IMR-90 (cell line): ENCODE measurements at regions not wholly inside any gene's neighbourhood (a gene's known extent, or its start where the extent isn't known, plus 50 kb on each side); places are given as distances from the start of the nearest gene placed in this dataset.

Source experiments
- ATAC-seq: fragments of 200-7000 bp; cut with Tn5 transposase; 2 replicates; pipeline ENCODE4 v1.9.1; 2020; ENCODE audit warnings: low read depth, mild to moderate bottlenecking, moderate library complexity
- BruUV-seq: library from RNA; stranded (reverse); fragments of 400-500 nt; replicated peaks from 2 replicates; lab custom pipeline; 2021; lab: Mats Ljungman, UMichigan
- CTCF ChIA-PET: fragments of 300-600 bp; formaldehyde crosslinking; extraction: SDS; loops from one replicate; lab custom pipeline; 2021; ENCODE audit warnings: antibody characterized with exemption; lab: Yijun Ruan, JAX
- POLR2A ChIA-PET: fragments of 300-600 bp; sonication (Branson Sonifier 250); formaldehyde crosslinking; loops from one replicate; lab custom pipeline; 2022; ENCODE audit warnings: antibody characterized with exemption; ENCODE audit not compliant: unreplicated experiment; lab: Charles Lee
- DNase-seq: peaks from one replicate; pipeline ENCODE4 v3.0.0; 2013
- H2AFZ ChIP-seq: replicated peaks from 2 replicates; pipeline ENCODE3; 2013; ENCODE audit warnings: low read length, mild to moderate bottlenecking; ENCODE audit not compliant: poor library complexity
- H2AK5ac ChIP-seq: 2 replicates; pipeline ENCODE4 v1.6.1; 2013; ENCODE audit warnings: low read depth, low read length, inconsistent platforms
- H2AK9ac ChIP-seq: replicated peaks from 2 replicates; pipeline ENCODE3; 2013; ENCODE audit warnings: mild to moderate bottlenecking, low read depth, low read length, moderate library complexity; ENCODE audit not compliant: poor library complexity
- H2BK120ac ChIP-seq: 2 replicates; pipeline ENCODE4 v1.6.1; 2013; ENCODE audit warnings: low read depth, low read length, inconsistent platforms
- H2BK15ac ChIP-seq: 3 replicates; pipeline ENCODE4 v1.6.1; 2013; ENCODE audit warnings: low read depth, low read length, inconsistent platforms
- H2BK20ac ChIP-seq: 2 replicates; pipeline ENCODE4 v1.6.1; 2013; ENCODE audit warnings: low read depth, mild to moderate bottlenecking, inconsistent platforms, low read length, moderate library complexity
- H2BK5ac ChIP-seq: 2 replicates; pipeline ENCODE4 v1.6.1; 2013; ENCODE audit warnings: mild to moderate bottlenecking, low read depth, low read length, inconsistent platforms; ENCODE audit not compliant: poor library complexity, severe bottlenecking
- H3K14ac ChIP-seq: replicated peaks from 2 replicates; pipeline ENCODE4 v1.6.1; 2013; ENCODE audit warnings: low read depth, low read length, inconsistent platforms
- H3K18ac ChIP-seq: 2 replicates; pipeline ENCODE4 v1.6.1; 2013; ENCODE audit warnings: low read depth, low read length, control low read depth
- H3K23ac ChIP-seq: 2 replicates; pipeline ENCODE4 v1.6.1; 2013; ENCODE audit warnings: low read depth, low read length, inconsistent platforms
- H3K27ac ChIP-seq: 2 replicates; pipeline ENCODE4 v1.5.1; 2013; ENCODE audit warnings: mild to moderate bottlenecking, control low read depth, low read length; ENCODE audit not compliant: insufficient read depth
- H3K27me3 ChIP-seq: 2 replicates; pipeline ENCODE4 v1.6.1; 2013; ENCODE audit warnings: low read length; ENCODE audit not compliant: control insufficient read depth, insufficient read depth
- H3K36me3 ChIP-seq: 2 replicates; pipeline ENCODE4 v1.6.1; 2013; ENCODE audit warnings: low read length, mixed read lengths; ENCODE audit not compliant: control insufficient read depth, insufficient read depth
- H3K4ac ChIP-seq: 2 replicates; pipeline ENCODE4 v1.6.1; 2013; ENCODE audit warnings: low read depth, low read length, inconsistent platforms
- H3K4me1 ChIP-seq: 2 replicates; pipeline ENCODE4 v1.6.1; 2013; ENCODE audit warnings: low read length, mixed read lengths; ENCODE audit not compliant: control insufficient read depth, insufficient read depth
- H3K4me2 ChIP-seq: 2 replicates; pipeline ENCODE4 v1.6.1; 2013; ENCODE audit warnings: low read depth, mild to moderate bottlenecking, control low read depth, low read length, moderate library complexity
- H3K4me3 ChIP-seq: 2 replicates; pipeline ENCODE4 v1.5.1; 2013; ENCODE audit warnings: low read depth, mild to moderate bottlenecking, control low read depth, low read length, moderate library complexity; ENCODE audit not compliant: insufficient read depth
- H3K56ac ChIP-seq: 2 replicates; pipeline ENCODE4 v1.6.1; 2013; ENCODE audit warnings: low read length, inconsistent platforms; ENCODE audit not compliant: insufficient read depth; ENCODE audit errors: extremely low read depth
- H3K79me1 ChIP-seq, 2 experiments: 2 replicates each; pipeline ENCODE4 v1.6.1; 2013; ENCODE audit warnings: low read length in 2 of 2, inconsistent platforms in 1 of 2, low read depth in 1 of 2
- H3K9ac ChIP-seq: 2 replicates; pipeline ENCODE4 v1.6.1; 2013; ENCODE audit warnings: low read depth, low read length, control low read depth
- H3K9me1 ChIP-seq: 2 replicates; pipeline ENCODE4 v1.6.1; 2013; ENCODE audit warnings: low read length, inconsistent platforms; ENCODE audit not compliant: insufficient read depth
- H3K9me3 ChIP-seq: 2 replicates; pipeline ENCODE4 v1.6.1; 2013; ENCODE audit warnings: low read length; ENCODE audit not compliant: control insufficient read depth, insufficient read depth
- H4K20me1 ChIP-seq: 2 replicates; pipeline ENCODE4 v1.6.1; 2013; ENCODE audit warnings: low read length, inconsistent platforms; ENCODE audit not compliant: insufficient read depth
- H4K5ac ChIP-seq: 2 replicates; pipeline ENCODE4 v1.6.1; 2013; ENCODE audit warnings: mild to moderate bottlenecking, low read depth, low read length, control low read depth
- H4K8ac ChIP-seq, 2 experiments: 2 replicates each; pipeline ENCODE4 v1.6.1; 2013; ENCODE audit warnings: low read depth in 2 of 2, low read length in 2 of 2, control low read depth in 1 of 2, inconsistent platforms in 1 of 2
- H4K91ac ChIP-seq: 2 replicates; pipeline ENCODE4 v1.6.1; 2013; ENCODE audit warnings: low read depth, low read length, inconsistent platforms; ENCODE audit not compliant: insufficient read depth
- BHLHE40 ChIP-seq: fragments of 150-350 bp; IDR thresholded peaks from 2 replicates; pipeline ENCODE4 v1.6.1; 2016; ENCODE audit warnings: mild to moderate bottlenecking, low read depth, low read length
- CEBPB ChIP-seq: IDR thresholded peaks from 2 replicates; pipeline ENCODE4 v1.6.1; 2012; ENCODE audit warnings: low read depth, low read length, improper control_type of control experiment
- CHD1 ChIP-seq: IDR thresholded peaks from 2 replicates; pipeline ENCODE4 v1.6.1; 2012; ENCODE audit warnings: low read depth, low read length, improper control_type of control experiment
- CTCF ChIP-seq: conservative IDR thresholded peaks from 2 replicates; pipeline ENCODE4 v1.5.1; 2012; ENCODE audit warnings: mild to moderate bottlenecking, low read depth, low read length, improper control_type of control experiment
- ELK1 ChIP-seq: fragments of 150-350 bp; IDR thresholded peaks from 2 replicates; pipeline ENCODE4 v1.6.1; 2016; ENCODE audit warnings: low read depth, mild to moderate bottlenecking, low read length, moderate library complexity, borderline replicate concordance
- FOS ChIP-seq: fragments of 150-350 bp; IDR thresholded peaks from 2 replicates; pipeline ENCODE4 v1.6.1; 2016; ENCODE audit warnings: low read depth, low read length
- MAFK ChIP-seq: IDR thresholded peaks from 2 replicates; pipeline ENCODE4 v1.6.1; 2012; ENCODE audit warnings: low read depth, low read length, improper control_type of control experiment
- MAZ ChIP-seq: IDR thresholded peaks from 2 replicates; pipeline ENCODE4 v1.6.1; 2012; ENCODE audit warnings: low read depth, mild to moderate bottlenecking, low read length, improper control_type of control experiment, moderate library complexity, borderline replicate concordance
- MXI1 ChIP-seq: IDR thresholded peaks from 2 replicates; pipeline ENCODE4 v1.6.1; 2012; ENCODE audit warnings: low read depth, mild to moderate bottlenecking, low read length, moderate library complexity, borderline replicate concordance
- NFE2L2 ChIP-seq: fragments of 150-350 bp; IDR thresholded peaks from 2 replicates; pipeline ENCODE4 v1.6.1; 2016; ENCODE audit warnings: low read depth, mild to moderate bottlenecking, low read length
- POLR2A ChIP-seq: IDR thresholded peaks from 2 replicates; pipeline ENCODE4 v1.6.1; 2012; ENCODE audit warnings: mild to moderate bottlenecking, low read depth, low read length
- RAD21 ChIP-seq: IDR thresholded peaks from 2 replicates; pipeline ENCODE4 v1.6.1; 2012; ENCODE audit warnings: low read length, improper control_type of control experiment
- RCOR1 ChIP-seq: IDR thresholded peaks from 2 replicates; pipeline ENCODE4 v1.6.1; 2012; ENCODE audit warnings: mild to moderate bottlenecking, low read length, improper control_type of control experiment; ENCODE audit not compliant: insufficient replicate concordance
- RFX5 ChIP-seq: IDR thresholded peaks from 2 replicates; pipeline ENCODE4 v1.8.0; 2012; ENCODE audit warnings: low read depth, mild to moderate bottlenecking, low read length, moderate library complexity
- SMC3 ChIP-seq: fragments of 150-350 bp; IDR thresholded peaks from 2 replicates; pipeline ENCODE4 v1.6.1; 2016; ENCODE audit warnings: low read depth, mild to moderate bottlenecking, antibody characterized with exemption, low read length, moderate library complexity
- USF2 ChIP-seq: fragments of 150-350 bp; IDR thresholded peaks from 2 replicates; pipeline ENCODE4 v1.6.1; 2017; ENCODE audit warnings: mild to moderate bottlenecking, antibody characterized with exemption, low read length, low read depth
- WGBS, 2 experiments: methylation state at CpG; one replicate each; pipeline versions ENCODE4 v1.1.5 to v1.1.7; 2013; ENCODE audit warnings: missing lambda C conversion rate in 2 of 2; ENCODE audit not compliant: insufficient read length in 1 of 2; ENCODE audit errors: extremely low coverage in 2 of 2; 5-methylcytosine and 5-hydroxymethylcytosine counted together
- dilution Hi-C: fragments of 300-500 bp; cut with HindIII; formaldehyde crosslinking; loops from one replicate; pipeline ENCODE4 v1.14.3; 2018; ENCODE audit warnings: low sequenced_read_pairs; ENCODE audit not compliant: unreplicated experiment
- in situ Hi-C: fragments of 300-500 bp; cut with MboI; formaldehyde crosslinking; loops from 3 replicates; pipeline ENCODE4 v1.14.3; 2019; ENCODE audit warnings: low sequenced_read_pairs, inconsistent platforms, mixed read lengths
- intact Hi-C: fragments of 100-400 bp; cut with micrococcal nuclease; formaldehyde crosslinking; loops from 2 replicates; pipeline ENCODE4 v1.10.0; 2022

GRCh38 chr1:238153253-238153652 lies 262.5 kb upstream of the ZP4 start:
- Histone ChIP-seq H4K8ac (no peak overlapping the region), H2BK5ac (no peak overlapping the region), H4K20me1 (no peaks in the 10 kb centered on the region), H3K4ac (no peak overlapping the region), H3K27ac (no peak overlapping the region), H3K23ac (no peak overlapping the region), H3K79me1 (no peaks in the 10 kb centered on the region), H3K36me3 (no peaks in the 10 kb centered on the region), H3K56ac (no peak overlapping the region), H3K14ac (no peak overlapping the region), H3K4me2 (no peak overlapping the region), H2BK120ac (no peak overlapping the region), H2AK9ac (no peak overlapping the region), H4K91ac (no peak overlapping the region), H4K5ac (no peak overlapping the region), H3K9ac (no peak overlapping the region), H3K4me3 (no peak overlapping the region), H2BK20ac (no peak overlapping the region), H3K27me3 (no peaks in the 10 kb centered on the region), H3K9me1 (no peaks in the 10 kb centered on the region), H3K4me1 (no peaks in the 10 kb centered on the region), H2AK5ac (no peak overlapping the region), H2AFZ (no peak overlapping the region), H3K18ac (no peak overlapping the region), H2BK15ac (no peak overlapping the region), H3K9me3 (0 out of 2 replicates have a peak, but pooled peaks cover 2% of the 10 kb centered on the region)
- BruUV-seq = no TSS peak
- ATAC-seq = no peak
- no peak for TF ChIP-seq RAD21
- no peak for TF ChIP-seq BHLHE40
- TF ChIP-seq MAZ = no peak
- TF ChIP-seq RCOR1 = no peak
- no peak for TF ChIP-seq MXI1
- no peak for TF ChIP-seq CTCF
- no peak for TF ChIP-seq CEBPB
- no peak for TF ChIP-seq ELK1
- TF ChIP-seq SMC3 = no peak
- TF ChIP-seq FOS = no peak
- no peak for TF ChIP-seq POLR2A
- TF ChIP-seq RFX5 = no peak
- TF ChIP-seq USF2 = no peak
- no peak for TF ChIP-seq CHD1
- no peak for TF ChIP-seq NFE2L2
- TF ChIP-seq MAFK = no peak
- WGBS, 2 experiments = no CpG with 5 or more reads among the region's 2 CpGs
- DNase-seq = no peak
- ChIA-PET CTCF (no interaction called here), POLR2A (no interaction called here)
- intact Hi-C loops = no loop called here
- dilution Hi-C loops = no loop called here
- in situ Hi-C loops = no loop called here
